ENCODE measurements at regions not wholly inside any gene's neighbourhood (a gene's known extent, or its start where the extent isn't known, plus 50 kb on each side); places are given as distances from the start of the nearest gene placed in this dataset.

GRCh38 chr4:89575840-89576239 is 261.1 kb downstream of the SNCA start:
- Mint-ChIP-seq H3K27ac (no peak overlapping the region), H3K36me3 (no peaks in the 10 kb centered on the region), H3K4me3 (no peak overlapping the region), H3K9me3 (no peaks in the 10 kb centered on the region), H3K4me1 (peaks cover 15% of the 10 kb centered on the region), H3K27me3 (ENCODE audit: low read depth) (no peaks in the 10 kb centered on the region)
- no peak for DNase-seq (ENCODE audit: low spot score in 2 of 2, unreplicated experiment in 2 of 2)
- no peak for TF ChIP-seq CTCF (IDR thresholded peaks at IDR 0.05; ENCODE audit: unreplicated experiment)

- H3K36me3 Mint-ChIP-seq: no peaks in the 10 kb centered on the region
- no peaks in the 10 kb centered on the region for H3K9me3 Mint-ChIP-seq
- no peak overlapping the region for H3K27ac Mint-ChIP-seq
- peaks cover 16% of the 10 kb centered on the region for H3K4me1 Mint-ChIP-seq
- TF ChIP-seq CTCF (IDR thresholded peaks at IDR 0.05; ENCODE audit: unreplicated experiment): no peak
- no peaks in the 10 kb centered on the region for H3K27me3 Mint-ChIP-seq (ENCODE audit: low read depth)
- DNase-seq (ENCODE audit: low spot score in 2 of 2, unreplicated experiment in 2 of 2): no peak
- no peak overlapping the region for H3K4me3 Mint-ChIP-seq
Measured at GRCh38 chr4:89574176-89574575, 262.8 kb downstream of the SNCA start.

- DNase-seq (ENCODE audit: low spot score in 2 of 2, unreplicated experiment in 2 of 2): no peak
- H3K27ac Mint-ChIP-seq: no peak overlapping the region
- no peak for TF ChIP-seq CTCF (IDR thresholded peaks at IDR 0.05; ENCODE audit: unreplicated experiment)
- H3K36me3 Mint-ChIP-seq: no peaks in the 10 kb centered on the region
- H3K4me1 Mint-ChIP-seq: peaks cover 16% of the 10 kb centered on the region
- H3K9me3 Mint-ChIP-seq: no peaks in the 10 kb centered on the region
- H3K4me3 Mint-ChIP-seq: no peak overlapping the region
- H3K27me3 Mint-ChIP-seq (ENCODE audit: low read depth): no peaks in the 10 kb centered on the region
Measured at GRCh38 chr4:89573656-89574055, 263.3 kb downstream of the SNCA start.

GRCh38 chr4:89572224-89572858 is 264.6 kb downstream of the SNCA start:
- Mint-ChIP-seq H3K4me3 (no peak overlapping the region), H3K36me3 (no peaks in the 10 kb centered on the region), H3K4me1 (peaks cover 16% of the 10 kb centered on the region), H3K27ac (no peak overlapping the region), H3K9me3 (no peaks in the 10 kb centered on the region), H3K27me3 (ENCODE audit: low read depth) (no peaks in the 10 kb centered on the region)
- no peak for TF ChIP-seq CTCF (IDR thresholded peaks at IDR 0.05; ENCODE audit: unreplicated experiment)
- DNase-seq (ENCODE audit: low spot score in 2 of 2, unreplicated experiment in 2 of 2): no peak

GRCh38 chr4:89570931-89571330 is 263.3 kb upstream of the GPRIN3 start:
- no peak overlapping the region for H3K27ac Mint-ChIP-seq
- no peaks in the 10 kb centered on the region for H3K36me3 Mint-ChIP-seq
- no peak for TF ChIP-seq CTCF (IDR thresholded peaks at IDR 0.05; ENCODE audit: unreplicated experiment)
- no peaks in the 10 kb centered on the region for H3K9me3 Mint-ChIP-seq
- DNase-seq (ENCODE audit: low spot score in 2 of 2, unreplicated experiment in 2 of 2): no peak
- H3K4me1 Mint-ChIP-seq: peaks cover 16% of the 10 kb centered on the region
- H3K27me3 Mint-ChIP-seq (ENCODE audit: low read depth): no peaks in the 10 kb centered on the region
- no peak overlapping the region for H3K4me3 Mint-ChIP-seq

- DNase-seq (ENCODE audit: low spot score in 2 of 2, unreplicated experiment in 2 of 2): no peak
- no peak overlapping the region for H3K27ac Mint-ChIP-seq
- no peak for TF ChIP-seq CTCF (IDR thresholded peaks at IDR 0.05; ENCODE audit: unreplicated experiment)
- no peaks in the 10 kb centered on the region for H3K27me3 Mint-ChIP-seq (ENCODE audit: low read depth)
- H3K36me3 Mint-ChIP-seq: no peaks in the 10 kb centered on the region
- no peaks in the 10 kb centered on the region for H3K9me3 Mint-ChIP-seq
- peaks cover 21% of the 10 kb centered on the region for H3K4me1 Mint-ChIP-seq
- H3K4me3 Mint-ChIP-seq: no peak overlapping the region
Measured at GRCh38 chr4:89567936-89568335, 260.3 kb upstream of the GPRIN3 start.

Data from mesothelial cell of epicardium (in vitro differentiated cells).